ENCODE measurements at regions not wholly inside any gene's neighbourhood (a gene's known extent, or its start where the extent isn't known, plus 50 kb on each side); places are given as distances from the start of the nearest gene placed in this dataset.
A peak's percentile ranks its signal among the peaks of the same experiment; 100 is the strongest.

- H3K4me1 ChIP-seq = peaks cover 0 to 8% (median 3%) of the 10 kb centered on the region in 4 donors
- whole genome bisulfite sequencing, 2 donors = 36 to 49% methylated on average over 4 of the region's 4 CpGs
- intact Hi-C loops (cut with DNase I) = no loop called here
- no peak overlapping the region for H3K4me3 ChIP-seq
- H3K27ac ChIP-seq = no peak overlapping the region
- H3K27me3 ChIP-seq = no peaks in the 10 kb centered on the region
- DNase-seq = no peak
- H3K36me3 ChIP-seq = no peaks in the 10 kb centered on the region
- no peaks in the 10 kb centered on the region for H3K9me3 ChIP-seq
- TF ChIP-seq POLR2A (IDR thresholded peaks at IDR 0.05) = no peak
- TF ChIP-seq POLR2AphosphoS5 (IDR thresholded peaks at IDR 0.05) = no peak
- no peak for TF ChIP-seq EP300 (IDR thresholded peaks at IDR 0.05)
- TF ChIP-seq, protein P1, sequence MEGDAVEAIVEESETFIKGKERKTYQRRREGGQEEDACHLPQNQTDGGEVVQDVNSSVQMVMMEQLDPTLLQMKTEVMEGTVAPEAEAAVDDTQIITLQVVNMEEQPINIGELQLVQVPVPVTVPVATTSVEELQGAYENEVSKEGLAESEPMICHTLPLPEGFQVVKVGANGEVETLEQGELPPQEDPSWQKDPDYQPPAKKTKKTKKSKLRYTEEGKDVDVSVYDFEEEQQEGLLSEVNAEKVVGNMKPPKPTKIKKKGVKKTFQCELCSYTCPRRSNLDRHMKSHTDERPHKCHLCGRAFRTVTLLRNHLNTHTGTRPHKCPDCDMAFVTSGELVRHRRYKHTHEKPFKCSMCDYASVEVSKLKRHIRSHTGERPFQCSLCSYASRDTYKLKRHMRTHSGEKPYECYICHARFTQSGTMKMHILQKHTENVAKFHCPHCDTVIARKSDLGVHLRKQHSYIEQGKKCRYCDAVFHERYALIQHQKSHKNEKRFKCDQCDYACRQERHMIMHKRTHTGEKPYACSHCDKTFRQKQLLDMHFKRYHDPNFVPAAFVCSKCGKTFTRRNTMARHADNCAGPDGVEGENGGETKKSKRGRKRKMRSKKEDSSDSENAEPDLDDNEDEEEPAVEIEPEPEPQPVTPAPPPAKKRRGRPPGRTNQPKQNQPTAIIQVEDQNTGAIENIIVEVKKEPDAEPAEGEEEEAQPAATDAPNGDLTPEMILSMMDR (IDR thresholded peaks at IDR 0.05) = no peak
Observed at GRCh38 chr7:106430535-106431455, 146.0 kb upstream of the NAMPT start.

- intact Hi-C loops (cut with DNase I) = no loop called here
- no peak for DNase-seq
Observed at GRCh38 chr7:106430103-106430502, 145.3 kb upstream of the NAMPT start.

GRCh38 chr7:106426803-106427202 lies 142.0 kb upstream of the NAMPT start:
- no peaks in the 10 kb centered on the region for H3K36me3 ChIP-seq
- intact Hi-C loops (cut with DNase I) = loop anchor here (10.0 kb wide), 1 partner anchor 372 kb away; no protein-coding TSS in a partner anchor
- no peaks in the 10 kb centered on the region for H3K9me3 ChIP-seq
- no peak overlapping the region for H3K4me3 ChIP-seq
- TF ChIP-seq, protein P1 (IDR thresholded peaks at IDR 0.05) = no peak
- TF ChIP-seq POLR2A (IDR thresholded peaks at IDR 0.05) (no peak), EP300 (IDR thresholded peaks at IDR 0.05) (no peak), POLR2AphosphoS5 (IDR thresholded peaks at IDR 0.05) (no peak)
- no peaks in the 10 kb centered on the region for H3K27me3 ChIP-seq
- WGBS, 2 donors = 88 to 92% methylated on average over 7 of the region's 7 CpGs
- no peak overlapping the region for H3K27ac ChIP-seq
- peaks cover 0 to 35% (median 29%) of the 10 kb centered on the region in 4 donors for H3K4me1 ChIP-seq
- DNase-seq = no peak

More at GRCh38 chr7:106430103-106430502, 145.3 kb upstream of the NAMPT start:
- no peak overlapping the region for H3K4me3 ChIP-seq
- H3K9me3 ChIP-seq = no peaks in the 10 kb centered on the region
- 54 to 78% methylated on average over 4 of the region's 4 CpGs for WGBS, 2 donors
- H3K4me1 ChIP-seq = peaks cover 0 to 15% (median 10%) of the 10 kb centered on the region in 4 donors
- no peak overlapping the region for H3K27ac ChIP-seq
- TF ChIP-seq EP300 (IDR thresholded peaks at IDR 0.05) = no peak
- TF ChIP-seq, protein P1 (IDR thresholded peaks at IDR 0.05) = no peak
- no peak for TF ChIP-seq POLR2AphosphoS5 (IDR thresholded peaks at IDR 0.05)
- TF ChIP-seq POLR2A (IDR thresholded peaks at IDR 0.05) = no peak
- H3K36me3 ChIP-seq = no peaks in the 10 kb centered on the region
- H3K27me3 ChIP-seq = no peaks in the 10 kb centered on the region

DNA sequence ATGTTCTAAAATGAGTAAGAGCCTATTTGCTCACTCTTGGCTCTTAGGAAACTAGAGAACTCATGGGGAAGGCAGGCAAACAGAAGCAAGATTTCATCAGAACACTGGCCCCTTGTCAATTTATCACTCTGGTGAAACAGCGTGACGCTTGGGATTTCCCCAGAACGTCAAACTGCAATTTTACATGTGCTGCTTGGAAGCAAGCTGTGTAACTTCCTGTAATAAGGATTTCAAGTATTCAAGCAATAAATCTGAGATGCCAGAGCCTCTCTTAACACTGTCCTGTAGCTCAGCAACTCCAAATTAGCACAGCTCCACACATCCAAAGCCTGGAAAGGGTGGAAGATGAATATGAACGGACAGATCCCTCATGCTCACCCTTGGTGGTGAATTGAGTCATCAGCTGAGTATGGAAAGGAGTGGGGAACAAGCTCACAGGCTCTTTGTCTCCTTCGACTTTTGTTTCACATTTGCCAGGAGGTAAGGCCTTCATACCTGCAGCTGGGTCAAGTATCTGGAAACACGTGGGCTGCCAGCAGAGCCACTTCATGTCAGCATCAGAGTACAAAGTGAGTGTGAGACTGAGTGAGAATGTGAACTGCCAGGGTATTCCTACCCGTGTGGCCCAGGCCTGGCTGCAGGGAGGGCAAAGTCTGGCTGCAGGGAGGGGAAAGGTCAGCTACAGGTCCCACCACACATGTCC lies 140.4 kb upstream of the NAMPT start:
- no peaks in the 10 kb centered on the region for H3K27me3 ChIP-seq
- H3K9me3 ChIP-seq = no peaks in the 10 kb centered on the region
- no peaks in the 10 kb centered on the region for H3K36me3 ChIP-seq
- intact Hi-C loops (cut with DNase I) = loop anchor here (2.0 to 10.0 kb wide), 2 partner anchors 140 to 370 kb away; partner anchors contain the start of gene NAMPT
- TF ChIP-seq POLR2AphosphoS5 (IDR thresholded peaks at IDR 0.05) (peak; percentile 81 to 95 (median 87)), EP300 (IDR thresholded peaks at IDR 0.05) (peak; percentile 84 to 98 (median 91)), POLR2A (IDR thresholded peaks at IDR 0.05) (no peak)
- no peak overlapping the region for H3K4me3 ChIP-seq
- peak overlapping the region; percentile 54 to 78 (median 68) for H3K27ac ChIP-seq
- WGBS, 2 donors = 10 to 18% methylated on average over 7 of the region's 7 CpGs
- peak; percentile 93 for DNase-seq
- H3K4me1 ChIP-seq = peaks cover 0 to 51% (median 42%) of the 10 kb centered on the region in 4 donors

All from sigmoid colon (tissue), 6 donors.